Thyroid gland (tissue), 4 donors: ENCODE measurements at regions not wholly inside any gene's neighbourhood (a gene's known extent, or its start where the extent isn't known, plus 50 kb on each side); places are given as distances from the start of the nearest gene placed in this dataset.

ENCODE experiments used
- CTCF ChIP-seq, 6 experiments: fragments of 200-600 bp in 3 of 6; fragments of 450-650 bp in 3 of 6; sonication (generic) in 3 of 6; IDR thresholded peaks; one replicate each; pipeline ENCODE4 v1.5.1; 2016 to 2019; ENCODE audit warnings: antibody characterized with exemption in 6 of 6, mild to moderate bottlenecking in 2 of 6, inconsistent platforms in 1 of 6, moderate library complexity in 1 of 6
- POLR2A ChIP-seq, 2 donors: fragments of 450-650 bp; IDR thresholded peaks; one replicate each; pipeline ENCODE4 v1.6.1; 2017; ENCODE audit warnings: antibody characterized with exemption in 2 of 2, mild to moderate bottlenecking in 2 of 2, moderate library complexity in 1 of 2

GRCh38 chr11:80451105-80451504, 1010.3 kb upstream of the TENM4 start:
- no peak for TF ChIP-seq CTCF (IDR thresholded peaks at IDR 0.05)
- no peak for TF ChIP-seq POLR2A (IDR thresholded peaks at IDR 0.05)
